ENCODE measurements at regions not wholly inside any gene's neighbourhood (a gene's known extent, or its start where the extent isn't known, plus 50 kb on each side); places are given as distances from the start of the nearest gene placed in this dataset.
"Not testable (repeated sequence)": the region's sequence is repeated elsewhere in the genome, so short reads cannot be mapped to it uniquely, and the experiment has no call there.

DNA sequence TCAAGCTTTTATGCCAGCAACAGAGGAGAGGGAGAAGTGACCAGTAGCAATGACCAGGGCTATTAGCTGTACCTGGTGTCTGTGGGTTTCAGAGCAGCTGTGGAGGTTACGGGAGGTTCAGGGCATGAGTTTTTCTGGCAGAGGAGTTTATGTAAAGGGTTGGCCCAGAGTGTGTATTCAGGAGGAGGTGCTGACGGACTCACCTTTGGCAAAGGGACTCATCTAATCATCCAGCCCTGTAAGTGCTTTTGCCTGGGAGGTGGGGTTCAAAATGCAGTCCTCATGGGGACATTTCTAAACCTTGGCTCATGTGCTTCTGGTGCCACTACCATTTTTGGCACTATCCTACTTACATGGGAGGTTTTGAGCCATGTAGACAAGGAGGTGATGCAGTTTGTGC lies 95.3 kb downstream of the DAD1 start:
- in situ Hi-C loops (cut with MboI; ENCODE audit: low pct_unique_long_range_greater_than_20kb, low sequenced_read_pairs) = no loop called here
- no peak for DNase-seq

DNA sequence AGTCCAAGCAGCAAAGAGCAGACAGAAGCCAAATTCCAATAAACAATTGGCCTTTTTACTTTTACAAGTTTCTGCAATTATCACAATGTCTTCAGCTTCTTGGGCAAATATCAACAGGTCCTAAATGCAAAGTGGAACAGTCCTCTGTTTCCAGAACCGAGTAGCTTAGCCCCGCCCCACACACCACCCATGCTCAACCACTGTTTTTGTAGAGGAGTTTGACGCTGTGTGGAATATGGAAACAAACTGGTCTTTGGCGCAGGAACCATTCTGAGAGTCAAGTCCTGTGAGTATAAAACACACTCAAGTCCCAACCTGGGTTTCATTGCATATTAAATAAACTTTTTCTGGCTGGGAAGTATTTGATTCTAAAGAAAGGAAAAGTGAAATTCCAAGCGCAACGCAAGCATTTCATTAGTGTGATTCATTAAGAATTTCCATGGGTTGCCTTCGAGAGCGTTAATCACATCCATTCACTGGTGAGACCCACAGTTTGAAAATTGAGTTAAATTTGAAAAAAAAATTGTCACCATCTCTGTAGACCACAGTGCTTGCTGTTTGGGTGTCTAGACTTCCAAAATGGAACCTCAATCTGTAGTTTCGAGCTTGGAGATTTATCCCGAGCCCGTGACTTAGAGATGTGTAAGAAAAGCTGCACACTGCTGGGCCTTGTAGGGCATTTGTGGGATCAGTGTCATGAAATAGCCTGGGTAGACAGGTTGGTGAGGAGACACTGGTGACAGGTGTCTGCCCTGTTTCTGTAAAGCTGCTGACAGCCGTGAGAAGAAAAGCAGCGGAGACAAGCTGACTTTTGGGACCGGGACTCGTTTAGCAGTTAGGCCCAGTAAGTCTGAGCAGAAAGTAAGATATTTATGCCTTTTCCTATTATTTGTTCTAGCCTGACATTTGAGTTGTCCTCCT lies 96.1 kb downstream of the DAD1 start:
- in situ Hi-C loops (cut with MboI; ENCODE audit: low pct_unique_long_range_greater_than_20kb, low sequenced_read_pairs) = no loop called here

GRCh38 chr14:22491683-22492621 lies 97.1 kb downstream of the DAD1 start:
- DNase-seq = no peak
- in situ Hi-C loops (cut with MboI; ENCODE audit: low pct_unique_long_range_greater_than_20kb, low sequenced_read_pairs) = no loop called here

More for the DNA sequence above, 96.1 kb downstream of the DAD1 start:
- DNase-seq = no peak

DNA sequence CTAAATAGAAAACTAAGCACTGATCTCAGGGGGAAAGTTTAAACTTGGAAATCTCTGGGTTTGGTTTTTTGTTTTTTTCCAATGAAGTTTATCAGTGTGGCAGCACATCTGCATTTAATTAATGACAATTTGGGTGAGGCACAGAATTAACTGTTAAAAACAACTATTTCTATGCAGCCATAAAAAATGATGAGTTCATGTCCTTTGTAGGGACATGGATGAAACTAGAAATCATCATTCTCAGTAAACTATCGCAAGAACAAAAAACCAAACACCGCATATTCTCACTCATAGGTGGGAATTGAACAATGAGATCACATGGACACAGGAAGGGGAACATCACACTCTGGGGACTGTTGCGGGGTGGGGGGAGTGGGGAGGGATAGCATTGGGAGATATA lies 98.0 kb downstream of the DAD1 start:
- in situ Hi-C loops (cut with MboI; ENCODE audit: low pct_unique_long_range_greater_than_20kb, low sequenced_read_pairs); DNase-seq: not testable (repeated sequence)

- in situ Hi-C loops (cut with MboI; ENCODE audit: low pct_unique_long_range_greater_than_20kb, low sequenced_read_pairs) = loop anchor here (10.0 kb wide), 1 partner anchor 55 kb away; no protein-coding TSS in a partner anchor
- no peak for DNase-seq
Measured at GRCh38 chr14:22489957-22490950, 98.8 kb downstream of the DAD1 start.

DNA sequence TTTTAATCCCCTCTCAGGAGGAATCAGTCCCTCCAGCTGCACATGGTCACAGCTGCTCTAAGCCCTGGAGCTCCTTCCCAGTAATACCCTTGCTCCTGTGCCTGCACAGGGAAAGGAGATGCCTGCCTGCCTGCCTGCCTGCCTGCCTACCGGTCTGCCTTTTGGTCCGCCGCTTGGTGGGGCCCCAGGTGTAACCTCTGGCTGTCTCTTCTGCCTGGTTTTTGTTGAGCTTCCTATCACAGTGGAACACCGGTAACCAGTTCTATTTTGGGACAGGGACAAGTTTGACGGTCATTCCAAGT lies 99.8 kb downstream of the DAD1 start:
- in situ Hi-C loops (cut with MboI; ENCODE audit: low pct_unique_long_range_greater_than_20kb, low sequenced_read_pairs) = loop anchor here (10.0 kb wide), 1 partner anchor 56 kb away; no protein-coding TSS in a partner anchor
- DNase-seq = no peak

- DNase-seq = no peak
- in situ Hi-C loops (cut with MboI; ENCODE audit: low pct_unique_long_range_greater_than_20kb, low sequenced_read_pairs) = loop anchor here (10.0 kb wide), 1 partner anchor 56 kb away; no protein-coding TSS in a partner anchor
Measured at GRCh38 chr14:22488522-22489243, 100.3 kb downstream of the DAD1 start.

GRCh38 chr14:22487941-22488340 lies 101.1 kb downstream of the DAD1 start:
- DNase-seq = no peak
- in situ Hi-C loops (cut with MboI; ENCODE audit: low pct_unique_long_range_greater_than_20kb, low sequenced_read_pairs) = loop anchor here (10.0 kb wide), 1 partner anchor 57 kb away; no protein-coding TSS in a partner anchor

- DNase-seq = no peak
- in situ Hi-C loops (cut with MboI; ENCODE audit: low pct_unique_long_range_greater_than_20kb, low sequenced_read_pairs) = loop anchor here (10.0 kb wide), 1 partner anchor 57 kb away; no protein-coding TSS in a partner anchor
Measured at GRCh38 chr14:22487401-22487800, 101.6 kb downstream of the DAD1 start.

DNA sequence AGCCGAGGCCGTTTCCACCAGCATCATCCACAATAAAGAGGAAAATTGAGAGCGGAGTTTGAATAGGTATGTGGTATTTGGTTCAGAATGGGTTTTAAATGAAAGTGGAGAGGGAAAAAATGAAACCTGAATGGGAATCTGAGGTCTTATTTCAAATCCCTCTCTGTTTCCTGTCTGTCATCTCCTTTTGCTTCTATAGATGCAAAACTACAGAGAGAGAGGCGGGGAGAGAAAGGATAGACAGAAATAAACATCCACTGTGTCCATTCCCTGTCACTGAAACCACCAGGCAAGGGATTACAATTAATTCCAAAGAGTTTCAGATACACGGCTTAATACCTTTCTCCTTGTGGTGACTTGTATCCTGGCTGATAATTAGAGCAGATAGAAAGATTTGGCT lies 102.3 kb downstream of the DAD1 start:
- in situ Hi-C loops (cut with MboI; ENCODE audit: low pct_unique_long_range_greater_than_20kb, low sequenced_read_pairs) = loop anchor here (10.0 kb wide), 1 partner anchor 58 kb away; no protein-coding TSS in a partner anchor
- DNase-seq = no peak

GRCh38 chr14:22485649-22486048 lies 103.4 kb downstream of the DAD1 start:
- no peak for DNase-seq
- in situ Hi-C loops (cut with MboI; ENCODE audit: low pct_unique_long_range_greater_than_20kb, low sequenced_read_pairs) = loop anchor here (10.0 kb wide), 1 partner anchor 59 kb away; no protein-coding TSS in a partner anchor

- no peak for DNase-seq
Measured at GRCh38 chr14:22485178-22485577, 103.8 kb downstream of the DAD1 start.

GRCh38 chr14:22484632-22485031 lies 104.4 kb downstream of the DAD1 start:
- in situ Hi-C loops (cut with MboI; ENCODE audit: low pct_unique_long_range_greater_than_20kb, low sequenced_read_pairs) = loop anchor here (10.0 kb wide), 1 partner anchor 60 kb away; no protein-coding TSS in a partner anchor
- no peak for DNase-seq

More at GRCh38 chr14:22485178-22485577, 103.8 kb downstream of the DAD1 start:
- in situ Hi-C loops (cut with MboI; ENCODE audit: low pct_unique_long_range_greater_than_20kb, low sequenced_read_pairs) = loop anchor here (10.0 kb wide), 1 partner anchor 60 kb away; no protein-coding TSS in a partner anchor

- in situ Hi-C loops (cut with MboI; ENCODE audit: low pct_unique_long_range_greater_than_20kb, low sequenced_read_pairs) = loop anchor here (10.0 kb wide), 1 partner anchor 61 kb away; no protein-coding TSS in a partner anchor
- no peak for DNase-seq
Measured at GRCh38 chr14:22483863-22484593, 105.0 kb downstream of the DAD1 start.

DNA sequence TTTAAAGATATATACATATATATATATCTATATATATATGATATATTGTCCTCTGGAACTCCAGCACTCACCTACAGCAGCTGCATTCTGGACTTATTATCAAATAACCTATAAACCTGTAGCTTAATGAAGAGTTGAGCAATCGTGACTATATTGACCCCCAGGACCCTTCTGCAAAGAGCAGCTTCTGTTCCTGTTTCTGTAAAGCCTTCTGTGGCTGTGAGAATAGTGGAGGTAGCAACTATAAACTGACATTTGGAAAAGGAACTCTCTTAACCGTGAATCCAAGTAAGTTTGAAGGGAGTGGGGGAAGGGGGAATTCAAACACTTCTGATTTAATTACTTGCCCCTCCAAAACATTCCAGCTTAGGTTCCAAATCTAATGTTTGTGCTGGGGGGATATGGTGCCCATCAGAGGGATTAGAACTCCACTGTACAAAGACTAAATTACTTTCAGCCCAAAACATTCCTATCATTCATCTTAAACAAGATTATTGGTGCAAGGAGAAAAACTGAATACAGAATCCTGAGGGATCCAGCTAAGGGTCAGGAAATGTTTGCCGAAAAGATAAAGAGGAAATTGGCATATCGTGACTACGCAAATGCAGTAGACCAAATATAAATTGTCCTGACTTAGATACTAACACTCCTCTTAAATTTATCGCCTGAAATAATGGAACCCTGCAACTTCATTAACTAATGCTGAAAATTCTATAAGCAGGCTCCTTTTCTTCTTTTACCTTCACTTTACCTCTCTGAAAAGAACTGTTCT lies 106.1 kb downstream of the DAD1 start:
- DNase-seq = peak; percentile 59
- in situ Hi-C loops (cut with MboI; ENCODE audit: low pct_unique_long_range_greater_than_20kb, low sequenced_read_pairs) = loop anchor here (10.0 kb wide), 1 partner anchor 62 kb away; no protein-coding TSS in a partner anchor

DNA sequence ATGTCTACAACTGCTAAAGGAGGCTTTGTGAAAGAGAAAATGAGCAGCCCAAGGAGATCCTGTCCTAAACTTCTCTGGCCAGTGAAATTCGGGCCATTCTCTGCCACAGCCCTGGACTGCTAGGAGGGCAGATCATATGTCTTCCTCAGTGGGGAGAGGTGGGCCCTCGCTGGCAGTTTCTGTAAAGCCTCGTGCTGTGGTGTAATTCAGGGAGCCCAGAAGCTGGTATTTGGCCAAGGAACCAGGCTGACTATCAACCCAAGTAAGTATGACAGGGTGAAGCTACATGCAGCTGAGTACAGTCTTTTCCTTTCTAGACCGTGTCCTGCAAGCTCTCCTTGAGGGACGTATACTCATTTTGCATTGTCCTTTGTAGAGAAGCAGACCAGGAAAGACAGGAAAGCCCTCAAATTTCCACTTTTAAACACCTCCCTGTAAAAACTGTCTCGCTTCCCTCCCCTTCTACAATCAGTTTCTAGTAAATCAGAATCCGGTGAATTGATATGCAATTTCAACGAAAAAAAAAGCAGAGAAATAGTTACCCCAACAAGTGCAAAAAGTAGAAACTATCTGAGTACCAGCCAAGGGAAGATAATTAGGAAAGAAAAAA lies 106.8 kb downstream of the DAD1 start:
- DNase-seq = no peak
- in situ Hi-C loops (cut with MboI; ENCODE audit: low pct_unique_long_range_greater_than_20kb, low sequenced_read_pairs) = loop anchor here (10.0 kb wide), 1 partner anchor 63 kb away; no protein-coding TSS in a partner anchor

Data from KBM-7 (cell line).